BLaER1 treated with 17β-estradiol and CSF1 and Interleukin-3, amounts not matched to agents 10 nM and 100 nM (cell line): ENCODE measurements at regions not wholly inside any gene's neighbourhood (a gene's known extent, or its start where the extent isn't known, plus 50 kb on each side); places are given as distances from the start of the nearest gene placed in this dataset.
A peak's percentile ranks its signal among the peaks of the same experiment; 100 is the strongest.

ENCODE experiments used
- H3K27ac ChIP-seq, 11 experiments: shearing (Covaris generic); formaldehyde crosslinking; 2 replicates each; pipeline ENCODE4 v1.8.1; 2022
- H3K27me3 ChIP-seq, 11 experiments: shearing (Covaris generic); formaldehyde crosslinking; 2 replicates each; pipeline ENCODE4 v1.8.1; 2022
- H3K36me3 ChIP-seq, 11 experiments: shearing (Covaris generic); formaldehyde crosslinking; 2 replicates each; pipeline ENCODE4 v1.8.1; 2022
- H3K4me1 ChIP-seq, 10 experiments: shearing (Covaris generic); formaldehyde crosslinking; 2 replicates each; pipeline ENCODE4 v1.8.1; 2022
- H3K4me2 ChIP-seq, 11 experiments: shearing (Covaris generic); formaldehyde crosslinking; 2 replicates each; pipeline ENCODE4 v1.8.1; 2022
- H3K4me3 ChIP-seq, 10 experiments: shearing (Covaris generic); formaldehyde crosslinking; 2 replicates each; pipeline ENCODE4 v1.8.1; 2022
- H3K9ac ChIP-seq, 11 experiments: shearing (Covaris generic); formaldehyde crosslinking; 2 replicates each; pipeline ENCODE4 v1.8.1; 2022
- H3K9me3 ChIP-seq, 11 experiments: shearing (Covaris generic); formaldehyde crosslinking; replicated peaks in 1 of 11; 2 replicates each; pipeline ENCODE4 v1.8.1; 2022
- H4K20me1 ChIP-seq, 11 experiments: shearing (Covaris generic); formaldehyde crosslinking; 2 replicates each; pipeline ENCODE4 v1.8.1; 2022
- Cebpa-rat ChIP-seq, 11 experiments: shearing (Covaris generic); IDR thresholded peaks; 2 replicates each; pipeline ENCODE4 v1.8.1; 2022

GRCh38 chr6:14969126-14969525 is 276.7 kb upstream of the JARID2 start:
- Histone ChIP-seq H3K4me3 (no peak overlapping the region), H3K27me3 (no peaks in the 10 kb centered on the region), H3K27ac (no peak overlapping the region), H3K4me1 (peaks cover 0 to 8% (median 0%) of the 10 kb centered on the region in 10 experiments; a peak in 3 of 20 replicates), H4K20me1 (no peaks in the 10 kb centered on the region), H3K36me3 (no peaks in the 10 kb centered on the region), H3K4me2 (no peak overlapping the region), H3K9me3 (peaks cover 0 to 14% (median 6%) of the 10 kb centered on the region in 11 experiments; a peak in 7 of 22 replicates), H3K9ac (no peak overlapping the region)
- no peak for TF ChIP-seq Cebpa-rat (IDR thresholded peaks at IDR 0.05)

GRCh38 chr6:14972379-14973067 is 273.3 kb upstream of the JARID2 start:
- no peak overlapping the region for H3K4me2 ChIP-seq
- no peak overlapping the region for H3K27ac ChIP-seq
- no peak overlapping the region for H3K9ac ChIP-seq
- no peak overlapping the region for H3K4me3 ChIP-seq
- H4K20me1 ChIP-seq = no peaks in the 10 kb centered on the region
- peaks cover 0 to 19% (median 4%) of the 10 kb centered on the region in 10 experiments; a peak in 7 of 20 replicates for H3K4me1 ChIP-seq
- peaks cover 0 to 14% (median 6%) of the 10 kb centered on the region in 11 experiments; a peak in 7 of 22 replicates for H3K9me3 ChIP-seq
- TF ChIP-seq Cebpa-rat (IDR thresholded peaks at IDR 0.05) = no peak
- no peaks in the 10 kb centered on the region for H3K27me3 ChIP-seq
- no peaks in the 10 kb centered on the region for H3K36me3 ChIP-seq

- peaks cover 0 to 4% (median under 1%) of the 10 kb centered on the region in 11 experiments; a peak in 6 of 22 replicates for H3K9me3 ChIP-seq
- H4K20me1 ChIP-seq = no peaks in the 10 kb centered on the region
- H3K36me3 ChIP-seq = no peaks in the 10 kb centered on the region
- no peak overlapping the region for H3K27ac ChIP-seq
- peaks cover 0 to 17% (median 4%) of the 10 kb centered on the region in 10 experiments; a peak in 7 of 20 replicates for H3K4me1 ChIP-seq
- no peaks in the 10 kb centered on the region for H3K27me3 ChIP-seq
- no peak overlapping the region for H3K4me2 ChIP-seq
- no peak overlapping the region for H3K4me3 ChIP-seq
- TF ChIP-seq Cebpa-rat (IDR thresholded peaks at IDR 0.05) = no peak
- H3K9ac ChIP-seq = no peak overlapping the region
Observed at GRCh38 chr6:14974372-14974771, 271.5 kb upstream of the JARID2 start.

- H3K9ac ChIP-seq = no peak overlapping the region
- TF ChIP-seq Cebpa-rat (IDR thresholded peaks at IDR 0.05) = no peak
- H3K4me3 ChIP-seq = no peak overlapping the region
- no peaks in the 10 kb centered on the region for H3K9me3 ChIP-seq
- peak overlapping the region in 3 of 11 experiments; percentile 7 to 36 (median 21); a peak in 3 of 22 replicates for H3K4me2 ChIP-seq
- H3K27ac ChIP-seq = no peak overlapping the region
- peaks cover 0 to 17% (median 4%) of the 10 kb centered on the region in 10 experiments; a peak in 7 of 20 replicates for H3K4me1 ChIP-seq
- no peaks in the 10 kb centered on the region for H4K20me1 ChIP-seq
- no peaks in the 10 kb centered on the region for H3K36me3 ChIP-seq
- H3K27me3 ChIP-seq = no peaks in the 10 kb centered on the region
Observed at GRCh38 chr6:14974792-14975470, 270.9 kb upstream of the JARID2 start.

GRCh38 chr6:14975471-14975817 is 270.4 kb upstream of the JARID2 start:
- Histone ChIP-seq H3K4me2 (peak overlapping the region in 5 of 11 experiments; percentile 7 to 38 (median 21); a peak in 4 of 22 replicates), H3K27me3 (no peaks in the 10 kb centered on the region), H3K9me3 (no peaks in the 10 kb centered on the region), H3K4me3 (no peak overlapping the region), H4K20me1 (no peaks in the 10 kb centered on the region), H3K27ac (no peak overlapping the region), H3K4me1 (peaks cover 0 to 17% (median 4%) of the 10 kb centered on the region in 10 experiments; a peak in 7 of 20 replicates), H3K9ac (no peak overlapping the region), H3K36me3 (no peaks in the 10 kb centered on the region)
- TF ChIP-seq Cebpa-rat (IDR thresholded peaks at IDR 0.05) = no peak

GRCh38 chr6:14977747-14978382 is 268.0 kb upstream of the JARID2 start:
- Histone ChIP-seq H3K9me3 (peaks cover 0 to 13% (median 6%) of the 10 kb centered on the region in 11 experiments; a peak in 13 of 22 replicates), H3K9ac (no peak overlapping the region), H3K36me3 (no peaks in the 10 kb centered on the region), H3K27me3 (no peaks in the 10 kb centered on the region), H3K4me3 (no peak overlapping the region), H3K27ac (no peak overlapping the region), H3K4me2 (no peak overlapping the region), H4K20me1 (no peaks in the 10 kb centered on the region), H3K4me1 (peaks cover 0 to 17% (median 4%) of the 10 kb centered on the region in 10 experiments; a peak in 7 of 20 replicates)
- no peak for TF ChIP-seq Cebpa-rat (IDR thresholded peaks at IDR 0.05)

GRCh38 chr6:14981960-14982359 is 263.9 kb upstream of the JARID2 start:
- Histone ChIP-seq H3K27ac (no peak overlapping the region), H3K9me3 (peaks cover 0 to 13% (median 6%) of the 10 kb centered on the region in 11 experiments; a peak in 13 of 22 replicates), H3K27me3 (no peaks in the 10 kb centered on the region), H3K36me3 (no peaks in the 10 kb centered on the region), H3K9ac (no peak overlapping the region), H3K4me1 (peaks cover 0 to 9% (median 0%) of the 10 kb centered on the region in 10 experiments; a peak in 2 of 20 replicates), H3K4me2 (no peak overlapping the region), H3K4me3 (no peak overlapping the region), H4K20me1 (no peaks in the 10 kb centered on the region)
- no peak for TF ChIP-seq Cebpa-rat (IDR thresholded peaks at IDR 0.05)

GRCh38 chr6:14983599-14984518 is 262.0 kb upstream of the JARID2 start:
- H3K9ac ChIP-seq = no peak overlapping the region
- no peak overlapping the region for H3K27ac ChIP-seq
- TF ChIP-seq Cebpa-rat (IDR thresholded peaks at IDR 0.05) = no peak
- H4K20me1 ChIP-seq = no peaks in the 10 kb centered on the region
- no peak overlapping the region for H3K4me3 ChIP-seq
- peak overlapping the region in 1 of 11 experiments; percentile 16; a peak in 1 of 22 replicates for H3K4me2 ChIP-seq
- H3K4me1 ChIP-seq = peaks cover 0 to 9% (median 0%) of the 10 kb centered on the region in 10 experiments; a peak in 2 of 20 replicates
- no peaks in the 10 kb centered on the region for H3K36me3 ChIP-seq
- peaks cover 0 to 13% (median 6%) of the 10 kb centered on the region in 11 experiments; a peak in 13 of 22 replicates for H3K9me3 ChIP-seq
- no peaks in the 10 kb centered on the region for H3K27me3 ChIP-seq
